Activated B cell treated with CpG ODN at 0.5 μM for 24 hours (primary cell): ENCODE measurements at regions not wholly inside any gene's neighbourhood (a gene's known extent, or its start where the extent isn't known, plus 50 kb on each side); places are given as distances from the start of the nearest gene placed in this dataset.
A peak's percentile ranks its signal among the peaks of the same experiment; 100 is the strongest.

Source experiments
- ATAC-seq: fragments of 200-7000 bp; cut with Tn5 transposase; one replicate; pipeline ENCODE4 v1.10.0; 2021; ENCODE audit warnings: low read depth, mild to moderate bottlenecking, moderate library complexity
- CTCF ChIA-PET: fragments of 350-600 bp; sonication (Branson Sonifier 250); formaldehyde crosslinking; loops from one replicate; lab custom pipeline; 2021; ENCODE audit warnings: antibody characterized with exemption; lab: Charles Lee
- POLR2A ChIA-PET: fragments of 350-600 bp; sonication (Branson Sonifier 250); formaldehyde crosslinking; loops from one replicate; lab custom pipeline; 2021; ENCODE audit warnings: antibody characterized with exemption; lab: Charles Lee
- DNase-seq: peaks from one replicate; pipeline ENCODE4 v3.0.0; 2022
- H3K27ac Mint-ChIP-seq: one replicate; pipeline ENCODE4 v1.8.0; 2020; ENCODE audit warnings: mixed read lengths
- H3K27me3 Mint-ChIP-seq: one replicate; pipeline ENCODE4 v1.8.0; 2021; ENCODE audit warnings: mixed read lengths
- H3K36me3 Mint-ChIP-seq: one replicate; pipeline ENCODE4 v1.8.0; 2021; ENCODE audit warnings: low read depth, mixed read lengths
- H3K4me1 Mint-ChIP-seq: one replicate; pipeline ENCODE4 v1.8.0; 2021; ENCODE audit warnings: mixed read lengths
- H3K4me3 Mint-ChIP-seq: one replicate; pipeline ENCODE4 v1.8.0; 2020; ENCODE audit warnings: mild to moderate bottlenecking, mixed read lengths
- H3K9me3 Mint-ChIP-seq: one replicate; pipeline ENCODE4 v1.8.0; 2020; ENCODE audit warnings: mixed read lengths
- intact Hi-C: fragments of 100-400 bp; cut with micrococcal nuclease; formaldehyde crosslinking; loops from one replicate; pipeline ENCODE4 v1.15.1; 2024
- TF ChIP-seq, protein P1 (sequence below): fragments of 200-600 bp; IDR thresholded peaks from one replicate; pipeline ENCODE4 v1.8.0; 2022; ENCODE audit warnings: antibody characterized with exemption, mild to moderate bottlenecking

- Mint-ChIP-seq H3K27ac (peak overlapping the region; percentile 92), H3K4me1 (peaks cover 86% of the 10 kb centered on the region), H3K36me3 (peaks cover 35% of the 10 kb centered on the region), H3K9me3 (peaks cover 3% of the 10 kb centered on the region), H3K4me3 (peak overlapping the region; percentile 70), H3K27me3 (no peaks in the 10 kb centered on the region)
- ChIA-PET CTCF (interaction anchor here (1.2 to 8.0 kb wide), 9 partner anchors 12 to 91 kb away, joined by 3 to 71 read pairs (median 14); no protein-coding TSS in a partner anchor), POLR2A (interaction anchor here (0.8 to 15.8 kb wide), 10 partner anchors 13 to 96 kb away, joined by 3 to 203 read pairs (median 12); partner anchors contain the start of gene TMA16)
- DNase-seq (no peak), ATAC-seq (no peak)
- intact Hi-C loops = loop anchor here (1.0 kb wide), 5 partner anchors 10 to 165 kb away; no protein-coding TSS in a partner anchor
- TF ChIP-seq, protein P1, sequence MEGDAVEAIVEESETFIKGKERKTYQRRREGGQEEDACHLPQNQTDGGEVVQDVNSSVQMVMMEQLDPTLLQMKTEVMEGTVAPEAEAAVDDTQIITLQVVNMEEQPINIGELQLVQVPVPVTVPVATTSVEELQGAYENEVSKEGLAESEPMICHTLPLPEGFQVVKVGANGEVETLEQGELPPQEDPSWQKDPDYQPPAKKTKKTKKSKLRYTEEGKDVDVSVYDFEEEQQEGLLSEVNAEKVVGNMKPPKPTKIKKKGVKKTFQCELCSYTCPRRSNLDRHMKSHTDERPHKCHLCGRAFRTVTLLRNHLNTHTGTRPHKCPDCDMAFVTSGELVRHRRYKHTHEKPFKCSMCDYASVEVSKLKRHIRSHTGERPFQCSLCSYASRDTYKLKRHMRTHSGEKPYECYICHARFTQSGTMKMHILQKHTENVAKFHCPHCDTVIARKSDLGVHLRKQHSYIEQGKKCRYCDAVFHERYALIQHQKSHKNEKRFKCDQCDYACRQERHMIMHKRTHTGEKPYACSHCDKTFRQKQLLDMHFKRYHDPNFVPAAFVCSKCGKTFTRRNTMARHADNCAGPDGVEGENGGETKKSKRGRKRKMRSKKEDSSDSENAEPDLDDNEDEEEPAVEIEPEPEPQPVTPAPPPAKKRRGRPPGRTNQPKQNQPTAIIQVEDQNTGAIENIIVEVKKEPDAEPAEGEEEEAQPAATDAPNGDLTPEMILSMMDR = no peak
Measured at GRCh38 chr4:163590619-163591264, 96.3 kb downstream of the TMA16 start.

DNA sequence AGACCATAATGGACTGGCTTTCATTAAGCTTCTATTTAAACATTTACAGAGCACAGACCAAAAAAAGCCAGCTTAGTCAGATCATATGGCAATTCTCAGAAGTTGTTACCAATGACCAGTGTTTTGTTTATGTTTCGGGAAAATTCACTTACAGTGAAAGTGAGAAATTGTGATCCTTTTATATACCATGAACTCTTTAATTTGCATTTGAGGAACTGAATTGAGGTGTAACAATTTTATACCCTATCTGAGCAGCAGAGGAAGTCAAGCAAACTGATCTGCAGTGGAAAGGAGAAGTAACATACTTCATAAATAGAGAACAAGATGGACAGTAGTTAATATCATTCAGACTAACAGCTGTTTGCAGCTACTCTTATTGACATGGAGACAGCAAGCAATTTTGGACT, 97.1 kb downstream of the TMA16 start:
- intact Hi-C loops = loop anchor here (1.0 kb wide), 4 partner anchors 9 to 164 kb away; no protein-coding TSS in a partner anchor
- peaks cover 85% of the 10 kb centered on the region for H3K4me1 Mint-ChIP-seq
- peaks cover 33% of the 10 kb centered on the region for H3K36me3 Mint-ChIP-seq
- TF ChIP-seq, protein P1 = no peak
- DNase-seq = no peak
- peak overlapping the region; percentile 90 for H3K27ac Mint-ChIP-seq
- peak; percentile 68 for ATAC-seq
- H3K4me3 Mint-ChIP-seq = peak overlapping the region; percentile 70
- ChIA-PET CTCF (interaction anchor here (1.2 to 8.0 kb wide), 10 partner anchors 11 to 90 kb away, joined by 3 to 71 read pairs (median 12); no protein-coding TSS in a partner anchor), POLR2A (interaction anchor here (0.7 to 15.8 kb wide), 12 partner anchors 12 to 97 kb away, joined by 3 to 203 read pairs (median 6); partner anchors contain the start of gene TMA16)
- no peaks in the 10 kb centered on the region for H3K27me3 Mint-ChIP-seq
- peaks cover 5% of the 10 kb centered on the region for H3K9me3 Mint-ChIP-seq

GRCh38 chr4:163592212-163592611, 97.7 kb downstream of the TMA16 start:
- H3K27ac Mint-ChIP-seq = peak overlapping the region; percentile 90
- intact Hi-C loops = no loop called here
- ATAC-seq (no peak), DNase-seq (no peak)
- H3K4me1 Mint-ChIP-seq = peaks cover 81% of the 10 kb centered on the region
- POLR2A ChIA-PET = interaction anchor here (1.1 to 15.8 kb wide), 8 partner anchors 11 to 98 kb away, joined by 3 to 203 read pairs (median 28); partner anchors contain the start of gene TMA16
- H3K9me3 Mint-ChIP-seq = peaks cover 5% of the 10 kb centered on the region
- TF ChIP-seq, protein P1 = no peak
- H3K27me3 Mint-ChIP-seq = no peaks in the 10 kb centered on the region
- H3K36me3 Mint-ChIP-seq = peaks cover 31% of the 10 kb centered on the region
- peak overlapping the region; percentile 70 for H3K4me3 Mint-ChIP-seq
- CTCF ChIA-PET = interaction anchor here (1.2 to 8.0 kb wide), 11 partner anchors 10 to 90 kb away, joined by 3 to 71 read pairs (median 10); no protein-coding TSS in a partner anchor

- TF ChIP-seq, protein P1 = no peak
- H3K4me3 Mint-ChIP-seq = peak overlapping the region; percentile 8
- H3K27me3 Mint-ChIP-seq = no peaks in the 10 kb centered on the region
- intact Hi-C loops = no loop called here
- no peak for ATAC-seq
- H3K4me1 Mint-ChIP-seq = peaks cover 75% of the 10 kb centered on the region
- no peak for DNase-seq
- ChIA-PET POLR2A (interaction anchor here (1.7 to 15.8 kb wide), 3 partner anchors 11 to 71 kb away, joined by 9 to 203 read pairs (median 153); no protein-coding TSS in a partner anchor), CTCF (no interaction called here)
- peaks cover 2% of the 10 kb centered on the region for H3K9me3 Mint-ChIP-seq
- H3K36me3 Mint-ChIP-seq = peaks cover 25% of the 10 kb centered on the region
- peak overlapping the region; percentile 86 for H3K27ac Mint-ChIP-seq
Measured at GRCh38 chr4:163595580-163595979, 101.1 kb downstream of the TMA16 start.

GRCh38 chr4:163598028-163598427, 103.5 kb downstream of the TMA16 start:
- no peak for DNase-seq
- peak overlapping the region; percentile 45 for H3K4me3 Mint-ChIP-seq
- H3K36me3 Mint-ChIP-seq = peaks cover 20% of the 10 kb centered on the region
- TF ChIP-seq, protein P1 = no peak
- peak overlapping the region; percentile 84 for H3K27ac Mint-ChIP-seq
- peaks cover 2% of the 10 kb centered on the region for H3K9me3 Mint-ChIP-seq
- intact Hi-C loops = loop anchor here (1.0 kb wide), 1 partner anchor 8 kb away; no protein-coding TSS in a partner anchor
- peak; percentile 54 for ATAC-seq
- H3K4me1 Mint-ChIP-seq = peaks cover 74% of the 10 kb centered on the region
- no peaks in the 10 kb centered on the region for H3K27me3 Mint-ChIP-seq
- ChIA-PET CTCF (interaction anchor here (1.5 kb wide), 1 partner anchor 14 kb away, joined by 3 read pairs; no protein-coding TSS in a partner anchor), POLR2A (interaction anchor here (0.5 to 15.8 kb wide), 7 partner anchors 8 to 76 kb away, joined by 3 to 203 read pairs (median 16); no protein-coding TSS in a partner anchor)
